Panc1 (cell line): ENCODE measurements at regions not wholly inside any gene's neighbourhood (a gene's known extent, or its start where the extent isn't known, plus 50 kb on each side); places are given as distances from the start of the nearest gene placed in this dataset.

ENCODE experiments used
- ATAC-seq: fragments of 200-7000 bp; cut with Tn5 transposase; 2 replicates; pipeline ENCODE4 v1.9.1; 2020; ENCODE audit warnings: mild to moderate bottlenecking, moderate library complexity
- BruUV-seq: library from RNA; stranded (reverse); fragments of 400-500 nt; replicated peaks from 2 replicates; lab custom pipeline; 2021; lab: Mats Ljungman, UMichigan
- CTCF ChIA-PET: fragments of 300-600 bp; sonication (Branson Sonifier 250); formaldehyde crosslinking; loops from one replicate; lab custom pipeline; 2022; ENCODE audit warnings: antibody characterized with exemption; lab: Charles Lee
- POLR2A ChIA-PET: fragments of 300-600 bp; sonication (Branson Sonifier 250); formaldehyde crosslinking; loops from one replicate; lab custom pipeline; 2022; ENCODE audit warnings: antibody characterized with exemption; lab: Charles Lee
- DNase-seq: peaks from one replicate; pipeline ENCODE4 v3.0.0-alpha.2; 2010; ENCODE audit warnings: low read depth, low spot score
- H3K27ac ChIP-seq: 2 replicates; pipeline ENCODE4 v1.5.1; 2011; ENCODE audit warnings: mild to moderate bottlenecking, low read length, inconsistent platforms
- H3K27me3 ChIP-seq: fragments of 200-500 bp; sonication (Bioruptor generic); 2 replicates; pipeline ENCODE4 v1.6.0; 2014; ENCODE audit warnings: low read length, inconsistent platforms; ENCODE audit not compliant: control insufficient read depth, insufficient read depth
- H3K36me3 ChIP-seq: fragments of 200-500 bp; sonication (Bioruptor generic); 2 replicates; pipeline ENCODE4 v1.5.1; 2014; ENCODE audit warnings: inconsistent platforms, mild to moderate bottlenecking, low read length, moderate library complexity; ENCODE audit not compliant: control insufficient read depth, insufficient read depth
- H3K4me1 ChIP-seq: 2 replicates; pipeline ENCODE4 v1.5.1; 2011; ENCODE audit warnings: inconsistent platforms, mild to moderate bottlenecking, low read length, moderate library complexity; ENCODE audit not compliant: control insufficient read depth, insufficient read depth
- H3K4me3 ChIP-seq, 2 experiments: 2 replicates each; pipeline ENCODE4 v1.5.1; 2011 to 2012; ENCODE audit warnings: low read depth in 2 of 2, low read length in 2 of 2, mild to moderate bottlenecking in 2 of 2, inconsistent platforms in 1 of 2, moderate library complexity in 1 of 2
- H3K9me3 ChIP-seq: fragments of 200-500 bp; sonication (Bioruptor generic); 2 replicates; pipeline ENCODE4 v1.5.1; 2014; ENCODE audit warnings: low read depth, mild to moderate bottlenecking, inconsistent platforms, low read length, moderate library complexity; ENCODE audit not compliant: control insufficient read depth, insufficient read depth
- POLR2AphosphoS5 ChIP-seq: IDR thresholded peaks from 2 replicates; pipeline ENCODE4 v1.6.1; 2012; ENCODE audit warnings: mild to moderate bottlenecking, low read depth, low read length, moderate library complexity
- REST ChIP-seq, 2 experiments: IDR thresholded peaks; 2 replicates each; pipeline ENCODE4 v1.6.1; 2011 to 2012; ENCODE audit warnings: low read depth in 2 of 2, control low read depth in 1 of 2, low read length in 1 of 2, mild to moderate bottlenecking in 1 of 2, moderate library complexity in 1 of 2; ENCODE audit not compliant: insufficient read depth in 1 of 2
- SIN3A ChIP-seq: IDR thresholded peaks from 2 replicates; pipeline ENCODE4 v1.6.1; 2012; ENCODE audit warnings: low read depth, mild to moderate bottlenecking, low read length, moderate library complexity, borderline replicate concordance; ENCODE audit not compliant: insufficient read depth
- TCF7L2 ChIP-seq: IDR thresholded peaks from 2 replicates; pipeline ENCODE4 v1.6.1; 2011; ENCODE audit warnings: mild to moderate bottlenecking, low read depth, low read length, inconsistent platforms
- in situ Hi-C: cut with HindIII; loops from 2 replicates; pipeline ENCODE4 v1.10.0; 2016; ENCODE audit warnings: low sequenced_read_pairs, low pct_unique_long_range_greater_than_20kb
- intact Hi-C: fragments of 100-400 bp; cut with micrococcal nuclease; formaldehyde crosslinking; loops from one replicate; pipeline ENCODE4 v1.10.0; 2022; ENCODE audit not compliant: unreplicated experiment
- TF ChIP-seq, protein P1 (sequence below): fragments of 450-650 bp; IDR thresholded peaks from 2 replicates; pipeline ENCODE4 v1.5.1; 2017; ENCODE audit warnings: mild to moderate bottlenecking

- Histone ChIP-seq H3K9me3 (peaks cover 23% of the 10 kb centered on the region; the same call in 1 of the 2 replicates), H3K36me3 (no peaks in the 10 kb centered on the region), H3K27me3 (no peaks in the 10 kb centered on the region), H3K4me1 (peaks cover 20% of the 10 kb centered on the region), H3K4me3 (no peak overlapping the region), H3K27ac (peak overlapping the region; percentile 93)
- intact Hi-C loops, result no loop called here
- no TSS peak for BruUV-seq
- ChIA-PET POLR2A (no interaction called here), CTCF (no interaction called here)
- no peak for ATAC-seq
- in situ Hi-C loops, result no loop called here
- TF ChIP-seq, protein P1, sequence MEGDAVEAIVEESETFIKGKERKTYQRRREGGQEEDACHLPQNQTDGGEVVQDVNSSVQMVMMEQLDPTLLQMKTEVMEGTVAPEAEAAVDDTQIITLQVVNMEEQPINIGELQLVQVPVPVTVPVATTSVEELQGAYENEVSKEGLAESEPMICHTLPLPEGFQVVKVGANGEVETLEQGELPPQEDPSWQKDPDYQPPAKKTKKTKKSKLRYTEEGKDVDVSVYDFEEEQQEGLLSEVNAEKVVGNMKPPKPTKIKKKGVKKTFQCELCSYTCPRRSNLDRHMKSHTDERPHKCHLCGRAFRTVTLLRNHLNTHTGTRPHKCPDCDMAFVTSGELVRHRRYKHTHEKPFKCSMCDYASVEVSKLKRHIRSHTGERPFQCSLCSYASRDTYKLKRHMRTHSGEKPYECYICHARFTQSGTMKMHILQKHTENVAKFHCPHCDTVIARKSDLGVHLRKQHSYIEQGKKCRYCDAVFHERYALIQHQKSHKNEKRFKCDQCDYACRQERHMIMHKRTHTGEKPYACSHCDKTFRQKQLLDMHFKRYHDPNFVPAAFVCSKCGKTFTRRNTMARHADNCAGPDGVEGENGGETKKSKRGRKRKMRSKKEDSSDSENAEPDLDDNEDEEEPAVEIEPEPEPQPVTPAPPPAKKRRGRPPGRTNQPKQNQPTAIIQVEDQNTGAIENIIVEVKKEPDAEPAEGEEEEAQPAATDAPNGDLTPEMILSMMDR, result no peak
- DNase-seq, result no peak
Observed at GRCh38 chr13:79937771-79938216, 403.1 kb downstream of the SPRY2 start.

- no peaks in the 10 kb centered on the region for H3K27me3 ChIP-seq
- in situ Hi-C loops (no loop called here), intact Hi-C loops (no loop called here)
- ChIA-PET CTCF (no interaction called here), POLR2A (interaction anchor here (0.6 kb wide), 1 partner anchor 113 kb away, joined by 3 read pairs; no protein-coding TSS in a partner anchor)
- H3K27ac ChIP-seq, result peak overlapping the region; percentile 93
- peaks cover 20% of the 10 kb centered on the region for H3K4me1 ChIP-seq
- TF ChIP-seq SIN3A (no peak), TCF7L2 (no peak), POLR2AphosphoS5 (no peak), REST (IDR thresholded peaks at IDR 0.05; ENCODE audit: insufficient read depth in 1 of 2, low read depth in 2 of 2, low read length in 1 of 2) (no peak)
- TF ChIP-seq, protein P1, result no peak
- no peak overlapping the region; a peak in 1 of 4 replicates for H3K4me3 ChIP-seq
- ATAC-seq (no peak), DNase-seq (no peak)
- no TSS peak for BruUV-seq
- peaks cover 23% of the 10 kb centered on the region; the same call in 1 of the 2 replicates for H3K9me3 ChIP-seq
- no peaks in the 10 kb centered on the region for H3K36me3 ChIP-seq
Observed at GRCh38 chr13:79937311-79937710, 403.6 kb downstream of the SPRY2 start.
